GM13977 (cell line): ENCODE measurements at regions not wholly inside any gene's neighbourhood (a gene's known extent, or its start where the extent isn't known, plus 50 kb on each side); places are given as distances from the start of the nearest gene placed in this dataset.

ENCODE experiments used
- DNase-seq: peaks from one replicate; pipeline ENCODE4 v3.0.0; 2012; ENCODE audit warnings: low spot score
- CTCF ChIP-seq: IDR thresholded peaks from 2 replicates; pipeline ENCODE4 v1.5.1; 2012; ENCODE audit warnings: mild to moderate bottlenecking, control low read depth; ENCODE audit not compliant: insufficient read depth; ENCODE audit errors: extremely low read depth, missing control alignments
- in situ Hi-C: fragments of 300-500 bp; cut with MboI; formaldehyde crosslinking; loops from one replicate; pipeline ENCODE4 v1.12.0; 2022; ENCODE audit warnings: low sequenced_read_pairs, low pct_unique_long_range_greater_than_20kb, mixed read lengths, inconsistent platforms; ENCODE audit not compliant: unreplicated experiment

GRCh38 chr5:33330992-33331391 lies 109.8 kb upstream of the TARS1 start:
- DNase-seq = no peak
- TF ChIP-seq CTCF = no peak
- in situ Hi-C loops = no loop called here

- in situ Hi-C loops = no loop called here
- no peak for DNase-seq
- no peak for TF ChIP-seq CTCF
Observed at GRCh38 chr5:33332804-33333203, 108.0 kb upstream of the TARS1 start.

- TF ChIP-seq CTCF = no peak
- in situ Hi-C loops = no loop called here
- no peak for DNase-seq
Observed at GRCh38 chr5:33334829-33335228, 105.9 kb upstream of the TARS1 start.

- TF ChIP-seq CTCF = no peak
- no peak for DNase-seq
- in situ Hi-C loops = no loop called here
Observed at GRCh38 chr5:33336891-33337636, 103.7 kb upstream of the TARS1 start.

GRCh38 chr5:33337637-33337992 lies 103.2 kb upstream of the TARS1 start:
- DNase-seq = no peak
- TF ChIP-seq CTCF = no peak
- in situ Hi-C loops = no loop called here

- DNase-seq = no peak
- in situ Hi-C loops = no loop called here
- TF ChIP-seq CTCF = no peak
Observed at GRCh38 chr5:33338336-33339110, 102.2 kb upstream of the TARS1 start.
